ENCODE measurements at regions not wholly inside any gene's neighbourhood (a gene's known extent, or its start where the extent isn't known, plus 50 kb on each side); places are given as distances from the start of the nearest gene placed in this dataset.
"Not testable (repeated sequence)": the region's sequence is repeated elsewhere in the genome, so short reads cannot be mapped to it uniquely, and the experiment has no call there.

DNA sequence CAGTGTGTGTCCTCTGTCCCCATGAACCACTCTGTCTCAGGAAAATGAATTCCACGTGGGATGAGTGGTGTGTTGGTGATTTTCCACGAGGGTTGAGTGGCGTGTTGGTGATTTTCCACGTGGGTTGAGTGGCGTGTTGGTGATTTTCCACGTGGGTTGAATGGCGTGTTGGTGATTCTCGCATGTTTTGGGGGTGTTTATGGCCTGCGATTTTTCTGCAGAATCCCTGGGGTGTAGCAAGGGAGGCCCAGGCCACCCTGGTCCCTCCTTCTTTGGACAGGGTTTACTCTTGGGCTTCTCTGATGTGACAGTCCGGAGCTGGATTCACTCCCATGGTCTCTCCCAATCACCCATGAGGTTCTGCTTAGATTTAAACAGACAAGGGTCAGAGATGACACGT lies 90.6 kb upstream of the FRMD1 start:
- Histone ChIP-seq H3K27me3 (ENCODE audit: control insufficient read depth, insufficient read depth, low read length) (peaks cover 3% of the 10 kb centered on the region), H3K36me3 (ENCODE audit: control insufficient read depth, insufficient read depth, low read length) (no peaks in the 10 kb centered on the region), H3K4me3 (ENCODE audit: low read depth, low read length) (no peak overlapping the region), H3K9me3 (ENCODE audit: control insufficient read depth in 2 of 2, low read length in 2 of 2) (no peaks in the 10 kb centered on the region), H3K4me1 (ENCODE audit: control insufficient read depth, insufficient read depth, low read length, poor library complexity, severe bottlenecking) (no peaks in the 10 kb centered on the region), H3K27ac (ENCODE audit: insufficient read depth, low read length, poor library complexity, severe bottlenecking) (no peak overlapping the region)
- Mint-ChIP-seq H3K27me3 (peaks cover 5% of the 10 kb centered on the region), H3K4me3 (no peak overlapping the region), H3K27ac (no peak overlapping the region), H3K9me3 (peaks cover 0 to 7% (median 3%) of the 10 kb centered on the region in 7 donors), H3K4me1 (peaks cover 0 to 2% (median 0%) of the 10 kb centered on the region in 4 donors), H3K36me3 (no peaks in the 10 kb centered on the region)
- no peak for DNase-seq
- ATAC-seq (ENCODE audit: low read depth in 2 of 2): no peak

- not testable (repeated sequence) for H3K27ac ChIP-seq (ENCODE audit: insufficient read depth, low read length, poor library complexity, severe bottlenecking); H3K9me3 Mint-ChIP-seq; H3K9me3 ChIP-seq (ENCODE audit: control insufficient read depth in 2 of 2, low read length in 2 of 2); H3K4me1 Mint-ChIP-seq; H3K4me1 ChIP-seq (ENCODE audit: control insufficient read depth, insufficient read depth, low read length, poor library complexity, severe bottlenecking); H3K36me3 Mint-ChIP-seq; H3K27me3 Mint-ChIP-seq; H3K4me3 ChIP-seq (ENCODE audit: low read depth, low read length); H3K4me3 Mint-ChIP-seq; H3K27me3 ChIP-seq (ENCODE audit: control insufficient read depth, insufficient read depth, low read length); H3K27ac Mint-ChIP-seq; ATAC-seq (ENCODE audit: low read depth in 2 of 2); DNase-seq; H3K36me3 ChIP-seq (ENCODE audit: control insufficient read depth, insufficient read depth, low read length)
Measured at GRCh38 chr6:168168936-168169335, 89.9 kb upstream of the FRMD1 start.

DNA sequence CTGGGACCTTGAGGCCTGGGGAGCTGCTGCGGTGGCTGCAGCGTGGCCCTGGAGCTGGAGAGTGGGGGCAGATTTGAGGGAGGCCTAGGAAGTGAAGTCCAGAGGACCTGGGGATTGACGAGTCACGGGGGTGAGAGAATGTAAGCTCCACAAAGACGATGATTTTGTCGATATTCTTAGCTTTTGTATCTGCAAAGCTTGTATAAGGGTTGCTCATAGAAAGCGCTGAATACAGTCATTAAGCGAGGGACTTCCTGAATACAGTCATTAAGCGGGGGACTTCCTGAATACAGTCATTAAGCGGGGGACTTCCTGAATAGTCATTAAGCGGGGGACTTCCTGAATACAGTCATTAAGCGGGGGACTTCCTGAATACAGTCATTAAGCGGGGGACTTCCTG lies 89.3 kb upstream of the FRMD1 start:
- not testable (repeated sequence) for H3K36me3 ChIP-seq (ENCODE audit: control insufficient read depth, insufficient read depth, low read length); H3K27me3 Mint-ChIP-seq; ATAC-seq (ENCODE audit: low read depth in 2 of 2); H3K27ac ChIP-seq (ENCODE audit: insufficient read depth, low read length, poor library complexity, severe bottlenecking); H3K4me3 Mint-ChIP-seq; H3K27me3 ChIP-seq (ENCODE audit: control insufficient read depth, insufficient read depth, low read length); DNase-seq; H3K9me3 ChIP-seq (ENCODE audit: control insufficient read depth in 2 of 2, low read length in 2 of 2); H3K9me3 Mint-ChIP-seq; H3K27ac Mint-ChIP-seq; H3K4me1 Mint-ChIP-seq; H3K4me3 ChIP-seq (ENCODE audit: low read depth, low read length); H3K36me3 Mint-ChIP-seq; H3K4me1 ChIP-seq (ENCODE audit: control insufficient read depth, insufficient read depth, low read length, poor library complexity, severe bottlenecking)

GRCh38 chr6:168167431-168168315 lies 88.7 kb upstream of the FRMD1 start:
- no peak overlapping the region for H3K4me3 Mint-ChIP-seq
- H3K9me3 ChIP-seq (ENCODE audit: control insufficient read depth in 2 of 2, low read length in 2 of 2): no peaks in the 10 kb centered on the region
- DNase-seq (no peak), ATAC-seq (ENCODE audit: low read depth in 2 of 2) (no peak)
- H3K27me3 ChIP-seq (ENCODE audit: control insufficient read depth, insufficient read depth, low read length): no peaks in the 10 kb centered on the region
- H3K4me3 ChIP-seq (ENCODE audit: low read depth, low read length): no peak overlapping the region
- no peaks in the 10 kb centered on the region for H3K36me3 Mint-ChIP-seq
- H3K4me1 ChIP-seq (ENCODE audit: control insufficient read depth, insufficient read depth, low read length, poor library complexity, severe bottlenecking): no peaks in the 10 kb centered on the region
- H3K36me3 ChIP-seq (ENCODE audit: control insufficient read depth, insufficient read depth, low read length): no peaks in the 10 kb centered on the region
- peaks cover 0 to 2% (median 0%) of the 10 kb centered on the region in 4 donors for H3K4me1 Mint-ChIP-seq
- peaks cover under 1% of the 10 kb centered on the region for H3K27me3 Mint-ChIP-seq
- no peak overlapping the region for H3K27ac ChIP-seq (ENCODE audit: insufficient read depth, low read length, poor library complexity, severe bottlenecking)
- peaks cover 0 to 7% (median 3%) of the 10 kb centered on the region in 7 donors for H3K9me3 Mint-ChIP-seq
- peak overlapping the region in 1 of 3 donors; percentile 77 for H3K27ac Mint-ChIP-seq

GRCh38 chr6:168166627-168167026 lies 87.6 kb upstream of the FRMD1 start:
- DNase-seq: no peak
- Histone ChIP-seq H3K27me3 (ENCODE audit: control insufficient read depth, insufficient read depth, low read length) (no peaks in the 10 kb centered on the region), H3K36me3 (ENCODE audit: control insufficient read depth, insufficient read depth, low read length) (no peaks in the 10 kb centered on the region), H3K9me3 (ENCODE audit: control insufficient read depth in 2 of 2, low read length in 2 of 2) (no peaks in the 10 kb centered on the region), H3K4me1 (ENCODE audit: control insufficient read depth, insufficient read depth, low read length, poor library complexity, severe bottlenecking) (no peaks in the 10 kb centered on the region), H3K27ac (ENCODE audit: insufficient read depth, low read length, poor library complexity, severe bottlenecking) (no peak overlapping the region), H3K4me3 (ENCODE audit: low read depth, low read length) (no peak overlapping the region)
- no peaks in the 10 kb centered on the region for H3K36me3 Mint-ChIP-seq
- H3K27me3 Mint-ChIP-seq: peaks cover 4% of the 10 kb centered on the region
- H3K27ac Mint-ChIP-seq: no peak overlapping the region
- H3K4me3 Mint-ChIP-seq: no peak overlapping the region
- peaks cover 0 to 7% (median 3%) of the 10 kb centered on the region in 7 donors for H3K9me3 Mint-ChIP-seq
- no peak for ATAC-seq (ENCODE audit: low read depth in 2 of 2)
- peaks cover 0 to 2% (median 0%) of the 10 kb centered on the region in 4 donors for H3K4me1 Mint-ChIP-seq

DNA sequence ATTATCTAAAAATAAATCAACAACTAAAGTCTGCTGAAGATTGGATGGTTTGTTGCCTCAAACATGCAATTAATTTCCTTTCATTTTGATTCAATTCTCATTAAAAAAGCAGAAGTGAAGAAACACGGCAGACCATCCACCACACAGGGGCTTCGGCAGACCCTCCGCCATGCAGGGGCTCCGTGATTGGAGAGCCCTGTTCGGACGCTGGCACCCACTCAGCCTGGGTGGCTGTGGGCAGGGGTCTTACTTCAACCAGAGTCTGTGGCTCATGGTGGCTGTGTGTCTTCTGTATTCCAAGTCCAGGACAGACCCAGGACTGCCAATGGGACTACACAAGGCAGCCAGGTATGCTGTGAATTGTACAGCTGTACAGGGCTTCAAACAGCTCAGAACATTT lies 86.9 kb upstream of the FRMD1 start:
- ATAC-seq (ENCODE audit: low read depth in 2 of 2): no peak

GRCh38 chr6:168165373-168165772 lies 86.4 kb upstream of the FRMD1 start:
- H3K4me1 Mint-ChIP-seq: peaks cover 0 to 2% (median 0%) of the 10 kb centered on the region in 4 donors
- Histone ChIP-seq H3K4me1 (ENCODE audit: control insufficient read depth, insufficient read depth, low read length, poor library complexity, severe bottlenecking) (no peaks in the 10 kb centered on the region), H3K9me3 (ENCODE audit: control insufficient read depth in 2 of 2, low read length in 2 of 2) (no peaks in the 10 kb centered on the region), H3K27me3 (ENCODE audit: control insufficient read depth, insufficient read depth, low read length) (no peaks in the 10 kb centered on the region), H3K4me3 (ENCODE audit: low read depth, low read length) (no peak overlapping the region), H3K36me3 (ENCODE audit: control insufficient read depth, insufficient read depth, low read length) (no peaks in the 10 kb centered on the region), H3K27ac (ENCODE audit: insufficient read depth, low read length, poor library complexity, severe bottlenecking) (no peak overlapping the region)
- H3K36me3 Mint-ChIP-seq: no peaks in the 10 kb centered on the region
- peaks cover 4% of the 10 kb centered on the region for H3K27me3 Mint-ChIP-seq
- no peak overlapping the region for H3K4me3 Mint-ChIP-seq
- no peak for DNase-seq
- peaks cover 0 to 7% (median 3%) of the 10 kb centered on the region in 7 donors for H3K9me3 Mint-ChIP-seq
- no peak overlapping the region for H3K27ac Mint-ChIP-seq
- no peak for ATAC-seq (ENCODE audit: low read depth in 2 of 2)

More for the DNA sequence above, 86.9 kb upstream of the FRMD1 start:
- Histone ChIP-seq H3K27me3 (ENCODE audit: control insufficient read depth, insufficient read depth, low read length) (no peaks in the 10 kb centered on the region), H3K4me1 (ENCODE audit: control insufficient read depth, insufficient read depth, low read length, poor library complexity, severe bottlenecking) (no peaks in the 10 kb centered on the region), H3K27ac (ENCODE audit: insufficient read depth, low read length, poor library complexity, severe bottlenecking) (no peak overlapping the region), H3K4me3 (ENCODE audit: low read depth, low read length) (no peak overlapping the region), H3K9me3 (ENCODE audit: control insufficient read depth in 2 of 2, low read length in 2 of 2) (no peaks in the 10 kb centered on the region), H3K36me3 (ENCODE audit: control insufficient read depth, insufficient read depth, low read length) (no peaks in the 10 kb centered on the region)
- H3K36me3 Mint-ChIP-seq: no peaks in the 10 kb centered on the region
- no peak overlapping the region for H3K27ac Mint-ChIP-seq
- peaks cover 4% of the 10 kb centered on the region for H3K27me3 Mint-ChIP-seq
- peaks cover 0 to 7% (median 3%) of the 10 kb centered on the region in 7 donors for H3K9me3 Mint-ChIP-seq
- H3K4me1 Mint-ChIP-seq: peaks cover 0 to 2% (median 0%) of the 10 kb centered on the region in 4 donors
- no peak overlapping the region for H3K4me3 Mint-ChIP-seq
- no peak for DNase-seq
